ENCODE measurements at regions not wholly inside any gene's neighbourhood (a gene's known extent, or its start where the extent isn't known, plus 50 kb on each side); places are given as distances from the start of the nearest gene placed in this dataset.

DNA sequence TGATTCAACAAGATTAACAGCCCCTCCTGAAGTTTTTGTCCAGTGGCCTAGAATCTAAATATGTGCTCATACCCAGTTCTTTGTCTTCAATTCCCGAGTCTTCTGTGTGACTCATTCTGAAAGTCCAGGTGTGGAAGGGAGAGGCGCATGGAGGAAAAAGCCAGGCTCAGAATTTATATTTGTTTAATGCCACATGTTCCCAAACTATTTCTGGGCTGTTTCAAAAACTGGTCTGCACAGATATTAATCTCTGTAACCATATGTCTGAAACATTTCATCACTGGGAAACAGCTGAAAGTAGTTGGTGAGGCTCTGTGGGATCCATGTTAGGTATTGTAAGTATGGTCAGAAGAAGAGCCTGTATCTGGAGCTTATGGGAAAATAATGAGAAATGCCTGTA lies 266.0 kb downstream of the PAX1 start:
- H3K4me3 ChIP-seq (ENCODE audit: low read depth in 1 of 2, low read length in 1 of 2): no peak overlapping the region

DNA sequence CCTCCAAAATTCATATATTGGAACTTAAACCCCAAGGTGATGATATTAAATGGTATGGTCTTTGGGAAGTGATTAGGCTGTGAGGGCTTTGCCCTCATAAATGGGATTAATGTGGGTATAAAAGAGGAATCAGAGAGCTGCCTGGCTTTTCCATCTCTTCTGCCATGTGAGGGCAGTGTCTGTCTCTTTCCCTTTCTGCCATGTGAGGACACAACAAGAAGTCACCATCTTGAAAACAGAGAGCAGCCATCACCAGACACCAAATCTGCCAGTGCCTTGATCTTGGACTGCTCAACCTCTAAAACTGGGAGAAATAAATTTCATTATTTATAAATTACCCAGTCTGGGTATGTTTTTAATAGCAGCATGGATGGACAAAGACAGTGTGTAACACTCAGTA lies 263.0 kb downstream of the PAX1 start:
- Histone ChIP-seq H3K36me3 (no peaks in the 10 kb centered on the region), H3K4me3 (ENCODE audit: low read depth in 1 of 2, low read length in 1 of 2) (no peak overlapping the region), H3K27me3 (no peaks in the 10 kb centered on the region), H3K4me1 (ENCODE audit: control insufficient read depth in 1 of 2, insufficient read depth in 1 of 2, low read depth in 1 of 2, low read length in 1 of 2) (no peaks in the 10 kb centered on the region), H3K9me3 (no peaks in the 10 kb centered on the region), H3K27ac (no peak overlapping the region)
- TF ChIP-seq, protein P1, sequence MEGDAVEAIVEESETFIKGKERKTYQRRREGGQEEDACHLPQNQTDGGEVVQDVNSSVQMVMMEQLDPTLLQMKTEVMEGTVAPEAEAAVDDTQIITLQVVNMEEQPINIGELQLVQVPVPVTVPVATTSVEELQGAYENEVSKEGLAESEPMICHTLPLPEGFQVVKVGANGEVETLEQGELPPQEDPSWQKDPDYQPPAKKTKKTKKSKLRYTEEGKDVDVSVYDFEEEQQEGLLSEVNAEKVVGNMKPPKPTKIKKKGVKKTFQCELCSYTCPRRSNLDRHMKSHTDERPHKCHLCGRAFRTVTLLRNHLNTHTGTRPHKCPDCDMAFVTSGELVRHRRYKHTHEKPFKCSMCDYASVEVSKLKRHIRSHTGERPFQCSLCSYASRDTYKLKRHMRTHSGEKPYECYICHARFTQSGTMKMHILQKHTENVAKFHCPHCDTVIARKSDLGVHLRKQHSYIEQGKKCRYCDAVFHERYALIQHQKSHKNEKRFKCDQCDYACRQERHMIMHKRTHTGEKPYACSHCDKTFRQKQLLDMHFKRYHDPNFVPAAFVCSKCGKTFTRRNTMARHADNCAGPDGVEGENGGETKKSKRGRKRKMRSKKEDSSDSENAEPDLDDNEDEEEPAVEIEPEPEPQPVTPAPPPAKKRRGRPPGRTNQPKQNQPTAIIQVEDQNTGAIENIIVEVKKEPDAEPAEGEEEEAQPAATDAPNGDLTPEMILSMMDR (IDR thresholded peaks at IDR 0.05): no peak

More for the DNA sequence above, 266.0 kb downstream of the PAX1 start:
- TF ChIP-seq, protein P1 (IDR thresholded peaks at IDR 0.05): no peak
- no peaks in the 10 kb centered on the region for H3K36me3 ChIP-seq
- no peaks in the 10 kb centered on the region for H3K27me3 ChIP-seq
- H3K27ac ChIP-seq: no peak overlapping the region
- no peaks in the 10 kb centered on the region for H3K9me3 ChIP-seq
- no peaks in the 10 kb centered on the region for H3K4me1 ChIP-seq (ENCODE audit: control insufficient read depth in 1 of 2, insufficient read depth in 1 of 2, low read depth in 1 of 2, low read length in 1 of 2)

DNA sequence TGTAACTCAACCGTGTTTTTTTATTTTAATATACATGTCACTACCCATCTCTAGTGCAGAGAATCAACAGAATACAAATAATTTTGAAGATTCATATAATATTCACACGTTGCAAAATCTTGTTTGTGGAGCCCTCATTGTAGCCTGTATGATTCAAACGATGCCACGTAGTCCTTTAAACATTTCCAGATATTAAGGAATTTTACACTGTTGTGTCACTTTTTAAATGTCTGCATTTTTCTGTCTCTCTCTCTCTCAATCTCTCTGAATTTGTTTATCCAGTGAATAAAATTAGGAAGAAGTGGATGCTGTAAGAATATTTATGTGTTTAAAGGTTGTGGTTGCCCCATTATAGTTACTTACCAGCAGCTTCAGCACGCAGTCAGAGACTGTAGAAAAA lies 262.0 kb downstream of the PAX1 start:
- H3K4me3 ChIP-seq (ENCODE audit: low read depth in 1 of 2, low read length in 1 of 2): no peak overlapping the region
- H3K4me1 ChIP-seq (ENCODE audit: control insufficient read depth in 1 of 2, insufficient read depth in 1 of 2, low read depth in 1 of 2, low read length in 1 of 2): no peaks in the 10 kb centered on the region
- H3K27me3 ChIP-seq: no peaks in the 10 kb centered on the region
- no peaks in the 10 kb centered on the region for H3K9me3 ChIP-seq
- H3K27ac ChIP-seq: no peak overlapping the region
- TF ChIP-seq, protein P1 (IDR thresholded peaks at IDR 0.05): no peak
- no peaks in the 10 kb centered on the region for H3K36me3 ChIP-seq

DNA sequence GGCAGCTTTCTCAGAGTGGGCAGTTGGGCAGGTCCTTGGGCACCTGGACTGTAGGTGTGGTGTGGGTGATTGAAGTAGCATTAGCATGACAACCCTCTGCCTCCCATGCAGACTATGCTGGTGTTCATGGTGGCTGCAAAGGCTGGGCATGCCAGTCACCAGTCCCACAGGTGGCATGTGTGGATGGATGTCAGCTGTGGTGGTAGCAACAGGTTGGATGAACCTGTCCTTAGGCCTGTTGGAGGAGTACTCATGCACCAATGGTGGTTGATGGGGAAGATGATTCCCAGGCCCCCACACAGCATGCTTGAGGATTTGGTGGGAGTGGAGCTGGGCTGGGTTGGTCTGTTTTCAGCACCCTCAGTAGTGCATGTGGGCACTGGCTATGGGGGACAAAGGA lies 251.1 kb downstream of the PAX1 start:
- Histone ChIP-seq H3K27me3 (no peaks in the 10 kb centered on the region), H3K27ac (no peak overlapping the region), H3K9me3 (no peaks in the 10 kb centered on the region), H3K4me1 (ENCODE audit: control insufficient read depth in 1 of 2, insufficient read depth in 1 of 2, low read depth in 1 of 2, low read length in 1 of 2) (no peaks in the 10 kb centered on the region), H3K36me3 (no peaks in the 10 kb centered on the region), H3K4me3 (ENCODE audit: low read depth in 1 of 2, low read length in 1 of 2) (no peak overlapping the region)
- TF ChIP-seq, protein P1 (IDR thresholded peaks at IDR 0.05): no peak

DNA sequence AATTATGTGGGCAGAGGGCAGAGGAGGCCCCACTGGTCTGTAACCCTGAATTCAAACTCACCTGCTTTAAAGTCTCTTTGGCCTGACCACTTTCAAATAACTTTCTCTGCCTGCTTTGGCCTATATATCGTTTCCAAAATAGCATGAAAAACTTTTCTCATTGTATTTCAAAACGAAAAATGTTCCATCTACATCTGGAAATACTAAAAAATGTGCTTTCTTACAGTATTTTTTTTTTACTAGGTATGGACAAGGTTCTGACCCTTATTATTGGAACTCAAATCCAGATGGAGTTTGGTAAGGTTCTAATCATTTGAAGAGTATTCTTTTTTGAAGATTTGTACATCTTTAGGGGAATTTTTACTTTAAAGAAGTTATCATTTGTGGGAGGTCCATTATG lies 241.9 kb downstream of the PAX1 start:
- TF ChIP-seq, protein P1 (IDR thresholded peaks at IDR 0.05): no peak
- no peak overlapping the region for H3K4me3 ChIP-seq (ENCODE audit: low read depth in 1 of 2, low read length in 1 of 2)
- H3K27ac ChIP-seq: no peak overlapping the region
- H3K4me1 ChIP-seq (ENCODE audit: control insufficient read depth in 1 of 2, insufficient read depth in 1 of 2, low read depth in 1 of 2, low read length in 1 of 2): no peaks in the 10 kb centered on the region
- no peaks in the 10 kb centered on the region for H3K9me3 ChIP-seq
- no peaks in the 10 kb centered on the region for H3K27me3 ChIP-seq
- H3K36me3 ChIP-seq: no peaks in the 10 kb centered on the region

DNA sequence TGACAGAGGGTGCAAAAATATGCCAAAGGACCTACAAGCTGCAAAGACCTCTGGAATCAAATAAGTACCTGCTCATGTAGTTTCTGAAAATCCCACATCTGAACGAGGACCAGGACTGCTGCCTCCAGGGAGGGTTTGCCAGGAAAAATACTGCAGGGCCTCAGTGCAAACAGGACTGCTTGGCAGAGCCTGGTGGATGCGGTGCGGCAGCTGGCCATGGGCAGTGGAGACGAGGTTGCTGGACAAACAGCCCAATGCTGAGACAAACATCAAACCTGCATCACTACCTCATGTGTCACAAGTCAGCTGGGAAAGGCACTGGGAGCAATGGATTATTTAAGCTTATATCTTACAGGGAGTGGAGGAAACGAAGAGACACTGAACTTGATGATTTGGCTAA lies 238.8 kb downstream of the PAX1 start:
- H3K9me3 ChIP-seq: no peaks in the 10 kb centered on the region
- no peak overlapping the region for H3K27ac ChIP-seq
- TF ChIP-seq, protein P1 (IDR thresholded peaks at IDR 0.05): no peak
- H3K4me3 ChIP-seq (ENCODE audit: low read depth in 1 of 2, low read length in 1 of 2): no peak overlapping the region
- H3K4me1 ChIP-seq (ENCODE audit: control insufficient read depth in 1 of 2, insufficient read depth in 1 of 2, low read depth in 1 of 2, low read length in 1 of 2): no peaks in the 10 kb centered on the region
- H3K36me3 ChIP-seq: no peaks in the 10 kb centered on the region
- H3K27me3 ChIP-seq: no peaks in the 10 kb centered on the region

Measured in neutrophil (primary cell).